HEK293 (cell line): ENCODE measurements at regions not wholly inside any gene's neighbourhood (a gene's known extent, or its start where the extent isn't known, plus 50 kb on each side); places are given as distances from the start of the nearest gene placed in this dataset.

Experiments
- PATZ1 ChIP-seq: fragments of 450-650 bp; formaldehyde crosslinking; IDR thresholded peaks from 2 replicates; pipeline ENCODE4 v1.5.1; 2016; ENCODE audit warnings: missing biosample characterization, missing genetic modification characterization
- SALL2 ChIP-seq: fragments of 450-650 bp; formaldehyde crosslinking; IDR thresholded peaks from 2 replicates; pipeline ENCODE4 v1.5.0; 2017; ENCODE audit warnings: missing biosample characterization, mild to moderate bottlenecking, missing genetic modification characterization, borderline replicate concordance
- ZNF423 ChIP-seq: fragments of 450-650 bp; formaldehyde crosslinking; IDR thresholded peaks from 2 replicates; pipeline ENCODE4 v1.5.1; 2016; ENCODE audit warnings: missing biosample characterization, missing genetic modification characterization

DNA sequence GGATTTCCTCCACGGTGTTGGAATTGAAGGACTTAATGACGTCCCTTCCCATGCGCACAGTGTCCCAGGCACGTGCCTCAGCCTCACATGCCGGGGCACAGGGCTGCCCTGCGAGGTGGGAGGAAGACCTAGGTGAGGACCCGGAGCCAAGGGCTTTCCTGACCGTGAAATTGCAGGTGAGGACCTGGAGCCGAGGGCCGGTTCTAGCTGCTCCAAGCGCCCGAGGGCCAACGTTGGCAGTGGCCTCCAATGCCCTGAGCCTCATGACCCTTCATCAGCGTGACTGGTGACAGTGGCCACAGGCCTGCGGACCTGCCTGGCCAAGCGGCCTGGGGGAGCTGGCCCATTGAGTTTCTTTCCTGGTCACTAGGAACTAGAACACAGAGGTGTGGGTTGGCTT, 338.2 kb upstream of the MYT1L start:
- TF ChIP-seq ZNF423 (tag by site-specific recombination), result no peak
- TF ChIP-seq PATZ1 (tag by site-specific recombination), result no peak
- no peak for TF ChIP-seq SALL2 (tag by site-specific recombination)
